ENCODE measurements at regions not wholly inside any gene's neighbourhood (a gene's known extent, or its start where the extent isn't known, plus 50 kb on each side); places are given as distances from the start of the nearest gene placed in this dataset.

GRCh38 chr9:118575341-118576070 is 793.7 kb downstream of the BRINP1 start:
- no peak for DNase-seq (ENCODE audit: low read depth in 2 of 2)

GRCh38 chr9:118577121-118577520 is 792.1 kb downstream of the BRINP1 start:
- no peak for DNase-seq (ENCODE audit: low read depth in 2 of 2)

- no peak for DNase-seq (ENCODE audit: low read depth in 2 of 2)
These were observed 790.8 kb downstream of the BRINP1 start for GRCh38 chr9:118578467-118578866.

- DNase-seq (ENCODE audit: low read depth in 2 of 2) = no peak
These were observed 785.8 kb downstream of the BRINP1 start for GRCh38 chr9:118583414-118583813.

GRCh38 chr9:118586978-118587377 is 782.3 kb downstream of the BRINP1 start:
- DNase-seq (ENCODE audit: low read depth in 2 of 2) = no peak

GRCh38 chr9:118594428-118594827 is 774.8 kb downstream of the BRINP1 start:
- no peak for DNase-seq (ENCODE audit: low read depth in 2 of 2)

- DNase-seq (ENCODE audit: low read depth in 2 of 2) = no peak
These were observed 773.4 kb downstream of the BRINP1 start for GRCh38 chr9:118595719-118596305.

GRCh38 chr9:118596374-118597015 is 772.7 kb downstream of the BRINP1 start:
- no peak for DNase-seq (ENCODE audit: low read depth in 2 of 2)

- no peak for DNase-seq (ENCODE audit: low read depth in 2 of 2)
These were observed 762.6 kb downstream of the BRINP1 start for GRCh38 chr9:118606668-118607067.

- no peak for DNase-seq (ENCODE audit: low read depth in 2 of 2)
These were observed 759.7 kb downstream of the BRINP1 start for GRCh38 chr9:118609355-118610044.

- DNase-seq (ENCODE audit: low read depth in 2 of 2) = no peak
These were observed 757.0 kb downstream of the BRINP1 start for GRCh38 chr9:118612201-118612600.

- no peak for DNase-seq (ENCODE audit: low read depth in 2 of 2)
These were observed 755.2 kb downstream of the BRINP1 start for GRCh38 chr9:118613996-118614395.

- DNase-seq (ENCODE audit: low read depth in 2 of 2) = no peak
These were observed 751.2 kb downstream of the BRINP1 start for GRCh38 chr9:118618084-118618483.

GRCh38 chr9:118618849-118619248 is 750.4 kb downstream of the BRINP1 start:
- no peak for DNase-seq (ENCODE audit: low read depth in 2 of 2)

- no peak for DNase-seq (ENCODE audit: low read depth in 2 of 2)
These were observed 744.6 kb downstream of the BRINP1 start for GRCh38 chr9:118624608-118625007.

- DNase-seq (ENCODE audit: low read depth in 2 of 2) = no peak
These were observed 739.2 kb downstream of the BRINP1 start for GRCh38 chr9:118630079-118630478.

GRCh38 chr9:118630931-118631595 is 738.2 kb downstream of the BRINP1 start:
- no peak for DNase-seq (ENCODE audit: low read depth in 2 of 2)

GRCh38 chr9:118631956-118632355 is 737.3 kb downstream of the BRINP1 start:
- DNase-seq (ENCODE audit: low read depth in 2 of 2) = no peak

- DNase-seq (ENCODE audit: low read depth in 2 of 2) = no peak
These were observed 733.8 kb downstream of the BRINP1 start for GRCh38 chr9:118635416-118635815.

GRCh38 chr9:118637681-118638080 is 731.6 kb downstream of the BRINP1 start:
- DNase-seq (ENCODE audit: low read depth in 2 of 2) = no peak

GRCh38 chr9:118640836-118641560 is 728.2 kb downstream of the BRINP1 start:
- no peak for DNase-seq (ENCODE audit: low read depth in 2 of 2)

Measured in stimulated activated CD4-positive, alpha-beta T cell treated with anti-CD3 and anti-CD28 coated beads, Interleukin-4, amount 100 ng/mL, for 48 hours (primary cell).